ENCODE measurements at regions not wholly inside any gene's neighbourhood (a gene's known extent, or its start where the extent isn't known, plus 50 kb on each side); places are given as distances from the start of the nearest gene placed in this dataset.

DNA sequence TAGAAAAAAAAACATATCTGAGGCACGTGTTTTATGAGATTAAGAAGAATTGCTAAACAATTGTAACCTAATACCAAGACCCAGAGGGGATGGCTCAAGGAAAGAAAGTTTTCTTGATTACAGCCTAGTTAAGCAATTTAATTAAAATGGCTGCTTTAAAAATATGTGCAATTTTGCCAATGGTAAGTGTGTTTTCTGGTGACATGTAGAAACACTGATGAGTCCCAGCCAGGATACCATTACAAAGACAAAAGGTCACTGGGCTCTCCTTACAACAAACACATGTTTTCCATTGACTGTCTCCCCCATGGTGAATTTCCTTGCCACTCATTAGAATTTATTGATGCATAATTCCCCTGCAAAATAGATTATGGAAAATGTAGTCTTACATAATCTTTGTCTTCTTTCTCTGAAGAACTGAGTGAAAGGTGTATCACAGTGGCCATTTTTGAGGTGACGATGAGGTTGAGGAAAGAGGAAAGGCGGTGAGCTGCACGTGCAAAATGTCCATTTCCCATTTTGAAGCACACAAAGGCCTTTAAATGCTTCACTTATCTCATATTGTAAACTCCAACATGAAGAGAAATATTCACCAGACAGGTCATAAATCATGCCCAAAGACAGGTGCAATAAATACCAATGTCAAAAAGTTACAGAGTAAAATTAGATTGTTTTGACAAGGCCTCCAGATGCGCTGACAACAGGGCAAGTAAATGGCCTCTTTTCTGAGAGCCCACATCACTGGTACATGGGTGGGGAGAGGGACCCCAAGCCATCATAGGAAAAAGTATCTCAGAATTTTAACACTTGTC lies 696.9 kb downstream of the KCNJ2 start:
- TF ChIP-seq, protein P1, sequence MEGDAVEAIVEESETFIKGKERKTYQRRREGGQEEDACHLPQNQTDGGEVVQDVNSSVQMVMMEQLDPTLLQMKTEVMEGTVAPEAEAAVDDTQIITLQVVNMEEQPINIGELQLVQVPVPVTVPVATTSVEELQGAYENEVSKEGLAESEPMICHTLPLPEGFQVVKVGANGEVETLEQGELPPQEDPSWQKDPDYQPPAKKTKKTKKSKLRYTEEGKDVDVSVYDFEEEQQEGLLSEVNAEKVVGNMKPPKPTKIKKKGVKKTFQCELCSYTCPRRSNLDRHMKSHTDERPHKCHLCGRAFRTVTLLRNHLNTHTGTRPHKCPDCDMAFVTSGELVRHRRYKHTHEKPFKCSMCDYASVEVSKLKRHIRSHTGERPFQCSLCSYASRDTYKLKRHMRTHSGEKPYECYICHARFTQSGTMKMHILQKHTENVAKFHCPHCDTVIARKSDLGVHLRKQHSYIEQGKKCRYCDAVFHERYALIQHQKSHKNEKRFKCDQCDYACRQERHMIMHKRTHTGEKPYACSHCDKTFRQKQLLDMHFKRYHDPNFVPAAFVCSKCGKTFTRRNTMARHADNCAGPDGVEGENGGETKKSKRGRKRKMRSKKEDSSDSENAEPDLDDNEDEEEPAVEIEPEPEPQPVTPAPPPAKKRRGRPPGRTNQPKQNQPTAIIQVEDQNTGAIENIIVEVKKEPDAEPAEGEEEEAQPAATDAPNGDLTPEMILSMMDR (IDR thresholded peaks at IDR 0.05; ENCODE audit: poor library complexity) = no peak
- TF ChIP-seq EZH2 (IDR thresholded peaks at IDR 0.05; ENCODE audit: borderline replicate concordance) (no peak), EZH2phosphoT487 (IDR thresholded peaks at IDR 0.05; ENCODE audit: low read depth, severe bottlenecking, unreplicated experiment) (no peak)

Data from hepatocyte (in vitro differentiated cells).